Forelimb muscle (tissue), 1 donor: ENCODE measurements at regions not wholly inside any gene's neighbourhood (a gene's known extent, or its start where the extent isn't known, plus 50 kb on each side); places are given as distances from the start of the nearest gene placed in this dataset.

Source experiments
- DNase-seq: peaks from one replicate; pipeline ENCODE4 v3.0.0-alpha.2; 2013; ENCODE audit warnings: low read depth

- DNase-seq, result no peak
These were observed 118.2 kb upstream of the PDE4B start for GRCh38 chr1:65674522-65674921.

- DNase-seq, result no peak
These were observed 112.9 kb upstream of the PDE4B start for GRCh38 chr1:65679773-65680172.

- no peak for DNase-seq
These were observed 111.6 kb upstream of the PDE4B start for GRCh38 chr1:65681096-65681495.

GRCh38 chr1:65687428-65688214 lies 105.1 kb upstream of the PDE4B start:
- peak; percentile 62 for DNase-seq

- no peak for DNase-seq
These were observed 104.5 kb upstream of the PDE4B start for GRCh38 chr1:65688215-65688566.

GRCh38 chr1:65688848-65689247 lies 103.8 kb upstream of the PDE4B start:
- DNase-seq, result no peak

- no peak for DNase-seq
These were observed 101.4 kb upstream of the PDE4B start for GRCh38 chr1:65691152-65691900.

- no peak for DNase-seq
These were observed 100.7 kb upstream of the PDE4B start for GRCh38 chr1:65691972-65692371.

- DNase-seq, result no peak
These were observed 98.6 kb upstream of the PDE4B start for GRCh38 chr1:65694126-65694525.

- no peak for DNase-seq
These were observed 97.8 kb upstream of the PDE4B start for GRCh38 chr1:65694933-65695332.

- no peak for DNase-seq
These were observed 94.1 kb upstream of the PDE4B start for GRCh38 chr1:65698590-65698989.

- DNase-seq, result no peak
These were observed 88.8 kb upstream of the PDE4B start for GRCh38 chr1:65703853-65704252.

- DNase-seq, result no peak
These were observed 88.4 kb upstream of the PDE4B start for GRCh38 chr1:65704318-65704717.

GRCh38 chr1:65717815-65718454 lies 74.8 kb upstream of the PDE4B start:
- no peak for DNase-seq

- no peak for DNase-seq
These were observed 73.3 kb upstream of the PDE4B start for GRCh38 chr1:65719391-65719790.

GRCh38 chr1:65722461-65722860 lies 70.2 kb upstream of the PDE4B start:
- no peak for DNase-seq

GRCh38 chr1:65724151-65724550 lies 68.5 kb upstream of the PDE4B start:
- no peak for DNase-seq

- DNase-seq, result no peak
These were observed 67.6 kb upstream of the PDE4B start for GRCh38 chr1:65725064-65725463.

GRCh38 chr1:65728504-65728903 lies 64.2 kb upstream of the PDE4B start:
- DNase-seq, result no peak

GRCh38 chr1:65729259-65729658 lies 63.4 kb upstream of the PDE4B start:
- DNase-seq, result no peak

- DNase-seq, result no peak
These were observed 57.7 kb upstream of the PDE4B start for GRCh38 chr1:65734979-65735378.

GRCh38 chr1:65741993-65742392 lies 50.7 kb upstream of the PDE4B start:
- no peak for DNase-seq
